22Rv1 (cell line): ENCODE measurements at regions not wholly inside any gene's neighbourhood (a gene's known extent, or its start where the extent isn't known, plus 50 kb on each side); places are given as distances from the start of the nearest gene placed in this dataset.

Experiments used
- H3K27ac ChIP-seq: fragments of 450-650 bp; 2 replicates; pipeline ENCODE4 v1.5.1; 2017
- ZFX ChIP-seq: fragments of 450-650 bp; IDR thresholded peaks from 2 replicates; pipeline ENCODE4 v1.6.1; 2017; ENCODE audit warnings: antibody characterized with exemption, borderline replicate concordance
- TF ChIP-seq, protein P1 (sequence below): fragments of 450-650 bp; IDR thresholded peaks from 2 replicates; pipeline ENCODE4 v1.5.1; 2017; ENCODE audit warnings: mild to moderate bottlenecking

DNA sequence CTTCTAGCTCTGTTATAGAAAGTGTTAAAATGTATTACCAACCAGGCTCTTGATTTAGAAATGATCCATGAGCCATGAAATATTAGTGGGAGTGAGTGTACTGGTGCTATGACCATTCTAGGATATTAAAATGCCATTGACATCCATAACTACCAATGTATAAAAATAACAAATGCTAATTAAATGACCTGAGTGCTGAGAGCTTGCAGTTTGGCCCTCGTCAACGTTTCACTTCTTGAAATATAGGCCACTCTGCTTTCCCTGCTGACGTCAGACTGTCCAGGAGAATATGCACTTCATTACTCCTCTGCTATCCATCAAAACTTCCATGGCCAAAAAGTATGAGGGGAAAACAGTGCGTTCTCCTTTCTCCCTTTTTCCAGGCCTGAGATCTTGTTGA is 563.1 kb downstream of the METTL15 start:
- TF ChIP-seq ZFX = no peak
- TF ChIP-seq, protein P1, sequence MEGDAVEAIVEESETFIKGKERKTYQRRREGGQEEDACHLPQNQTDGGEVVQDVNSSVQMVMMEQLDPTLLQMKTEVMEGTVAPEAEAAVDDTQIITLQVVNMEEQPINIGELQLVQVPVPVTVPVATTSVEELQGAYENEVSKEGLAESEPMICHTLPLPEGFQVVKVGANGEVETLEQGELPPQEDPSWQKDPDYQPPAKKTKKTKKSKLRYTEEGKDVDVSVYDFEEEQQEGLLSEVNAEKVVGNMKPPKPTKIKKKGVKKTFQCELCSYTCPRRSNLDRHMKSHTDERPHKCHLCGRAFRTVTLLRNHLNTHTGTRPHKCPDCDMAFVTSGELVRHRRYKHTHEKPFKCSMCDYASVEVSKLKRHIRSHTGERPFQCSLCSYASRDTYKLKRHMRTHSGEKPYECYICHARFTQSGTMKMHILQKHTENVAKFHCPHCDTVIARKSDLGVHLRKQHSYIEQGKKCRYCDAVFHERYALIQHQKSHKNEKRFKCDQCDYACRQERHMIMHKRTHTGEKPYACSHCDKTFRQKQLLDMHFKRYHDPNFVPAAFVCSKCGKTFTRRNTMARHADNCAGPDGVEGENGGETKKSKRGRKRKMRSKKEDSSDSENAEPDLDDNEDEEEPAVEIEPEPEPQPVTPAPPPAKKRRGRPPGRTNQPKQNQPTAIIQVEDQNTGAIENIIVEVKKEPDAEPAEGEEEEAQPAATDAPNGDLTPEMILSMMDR = no peak
- H3K27ac ChIP-seq = no peak overlapping the region

DNA sequence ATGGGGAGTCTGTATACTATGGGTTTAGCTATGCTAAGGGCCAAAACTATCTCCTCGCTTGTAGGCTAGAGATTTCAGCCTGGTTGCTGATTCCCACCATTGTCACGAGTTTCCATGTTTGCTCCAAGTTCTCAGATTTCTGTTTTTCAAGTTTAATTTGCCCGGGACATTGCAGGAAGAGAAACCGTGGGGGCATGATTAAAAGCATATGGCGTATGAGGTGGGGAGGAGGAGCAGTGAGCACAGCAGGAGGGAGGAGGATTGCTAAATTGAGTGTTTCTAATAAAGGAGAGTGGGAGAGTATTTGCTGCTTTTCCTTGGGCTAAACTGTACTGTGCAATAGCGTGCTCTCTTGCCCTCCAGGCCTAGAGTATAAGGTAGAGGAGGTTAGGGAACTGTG is 558.4 kb downstream of the METTL15 start:
- no peak overlapping the region for H3K27ac ChIP-seq
- no peak for TF ChIP-seq ZFX
- TF ChIP-seq, protein P1 = no peak

GRCh38 chr11:28659716-28660348 is 551.6 kb downstream of the METTL15 start:
- no peak for TF ChIP-seq ZFX
- TF ChIP-seq, protein P1 = no peak
- H3K27ac ChIP-seq = no peak overlapping the region

DNA sequence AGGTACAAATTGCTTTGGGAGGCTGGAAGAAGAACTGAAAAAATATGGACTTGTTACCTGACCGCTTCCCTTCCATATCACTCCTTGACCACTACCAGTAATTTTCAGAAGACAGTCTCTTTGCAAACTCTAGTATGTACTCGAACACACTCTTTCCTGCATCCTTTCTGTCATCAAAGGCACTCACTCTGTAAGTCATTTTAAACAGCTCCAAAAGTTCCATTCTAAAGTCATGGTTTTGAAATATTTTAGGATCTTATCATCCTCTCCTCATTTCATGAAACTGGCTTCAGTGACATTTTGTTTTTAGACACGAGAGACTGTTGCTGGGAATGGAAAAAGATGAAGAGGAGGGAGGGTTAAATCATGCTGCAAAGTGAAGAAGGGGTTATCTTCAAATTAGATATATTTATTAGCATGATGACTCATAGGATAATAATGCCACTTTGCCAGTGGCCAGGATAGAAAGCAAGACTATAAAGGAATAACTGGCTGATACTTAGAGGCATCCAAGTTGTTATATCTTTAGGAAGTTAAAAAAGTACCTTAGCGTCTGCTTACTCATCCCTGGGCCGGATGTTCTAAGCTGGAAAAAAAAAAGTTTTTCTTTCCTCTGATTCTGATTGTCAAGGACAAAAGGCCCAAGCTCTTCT is 549.3 kb downstream of the METTL15 start:
- no peak overlapping the region for H3K27ac ChIP-seq
- no peak for TF ChIP-seq ZFX
- TF ChIP-seq, protein P1 = no peak

DNA sequence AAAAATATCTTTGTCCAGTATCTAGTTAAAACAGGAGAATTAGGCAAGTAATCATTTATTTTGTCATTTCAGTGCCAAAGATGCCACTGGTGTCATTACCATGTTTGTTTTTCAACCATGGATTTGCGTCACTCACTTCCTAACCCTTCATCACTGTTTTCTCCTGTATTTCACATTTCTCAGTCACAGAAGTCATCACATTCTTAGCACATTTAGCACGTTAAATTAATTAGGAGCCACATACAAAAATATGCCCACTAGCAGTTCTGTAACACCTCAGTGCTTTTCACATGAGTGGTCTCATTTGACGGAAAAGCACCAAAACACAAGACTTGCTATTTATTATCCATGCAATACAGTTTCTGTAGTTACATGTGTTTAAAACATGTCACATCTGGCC is 546.0 kb downstream of the METTL15 start:
- TF ChIP-seq, protein P1 = no peak
- no peak for TF ChIP-seq ZFX
- no peak overlapping the region for H3K27ac ChIP-seq

DNA sequence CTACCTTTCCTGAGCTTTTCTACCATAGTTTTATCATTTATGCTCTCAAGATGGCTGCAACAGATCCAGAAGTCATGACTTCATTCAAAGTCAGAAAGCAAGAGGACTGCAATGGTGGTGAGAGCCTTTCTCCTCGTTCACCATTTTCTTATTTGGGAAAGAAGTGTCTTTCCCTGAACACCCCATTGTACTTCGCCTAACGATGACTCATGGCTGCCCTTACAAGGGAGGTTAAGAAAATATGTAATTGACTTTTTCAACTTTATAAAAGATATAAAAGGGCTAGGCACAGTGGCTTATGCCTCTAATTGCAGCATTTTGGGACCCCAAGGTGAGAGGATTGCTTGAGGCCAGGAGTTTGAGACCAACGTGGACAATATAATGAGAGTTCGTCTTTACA is 541.7 kb downstream of the METTL15 start:
- TF ChIP-seq, protein P1 = no peak
- TF ChIP-seq ZFX = no peak
- no peak overlapping the region for H3K27ac ChIP-seq

GRCh38 chr11:28636566-28636965 is 528.4 kb downstream of the METTL15 start:
- H3K27ac ChIP-seq = no peak overlapping the region
- no peak for TF ChIP-seq ZFX
- TF ChIP-seq, protein P1 = no peak
